ENCODE measurements at regions not wholly inside any gene's neighbourhood (a gene's known extent, or its start where the extent isn't known, plus 50 kb on each side); places are given as distances from the start of the nearest gene placed in this dataset.
"Not testable (repeated sequence)": the region's sequence is repeated elsewhere in the genome, so short reads cannot be mapped to it uniquely, and the experiment has no call there.

DNA sequence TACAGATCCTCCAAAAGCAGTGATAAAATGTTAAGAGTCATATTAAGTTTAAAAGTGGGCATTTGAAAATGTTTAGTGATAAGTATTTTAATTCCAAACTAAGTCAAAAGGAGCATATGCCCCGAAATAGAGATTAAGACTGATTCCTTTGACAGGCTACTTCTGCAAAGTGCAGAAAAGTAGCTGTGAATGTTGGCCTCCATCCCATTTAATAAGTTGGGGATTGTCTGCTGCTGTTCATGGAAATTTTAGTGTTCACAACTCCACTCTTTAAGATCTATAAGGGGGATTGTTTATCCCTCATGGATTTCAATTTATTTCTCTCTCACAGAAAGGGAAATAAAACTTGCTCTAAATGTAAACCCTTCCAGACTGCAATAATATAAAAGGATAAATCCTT lies 278.3 kb downstream of the KCTD12 start:
- DNase-seq, result no peak

DNA sequence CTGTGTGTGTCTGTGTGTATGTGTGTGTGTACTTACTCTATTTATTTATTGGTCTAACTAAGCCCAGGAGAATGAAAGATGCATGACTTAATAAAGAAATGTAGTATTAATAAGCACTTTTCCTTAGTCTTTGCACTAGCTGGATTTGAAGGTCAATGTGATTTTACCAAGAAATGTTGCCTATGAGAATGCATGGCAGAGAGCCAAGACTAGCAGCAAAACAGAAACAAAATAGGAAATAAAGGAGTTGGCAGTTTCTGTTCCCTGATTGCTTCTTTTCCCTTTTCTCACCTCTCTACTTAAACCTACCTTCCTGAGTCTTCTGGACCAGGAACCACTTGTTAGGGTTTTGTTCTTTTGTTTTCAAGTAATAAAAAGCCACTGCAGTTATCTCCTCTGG lies 286.1 kb downstream of the KCTD12 start:
- no peak for DNase-seq

DNA sequence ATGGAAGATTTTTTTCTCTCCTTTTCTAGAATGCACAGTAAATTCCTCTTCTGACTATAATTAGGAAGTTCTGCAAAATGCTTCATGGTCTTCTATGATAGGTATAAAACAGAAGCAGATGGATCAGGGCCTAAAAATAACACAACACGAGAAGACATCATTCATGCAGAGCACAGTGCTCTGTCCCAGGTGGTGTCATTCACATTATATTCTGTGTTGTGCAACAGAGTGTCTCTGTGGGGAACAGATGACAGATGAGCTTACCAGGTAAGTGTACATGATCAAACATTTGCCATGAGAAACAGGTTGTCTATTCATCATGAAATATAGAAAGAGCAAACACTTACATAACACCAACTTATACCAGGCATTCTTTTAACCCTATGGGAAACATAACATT lies 288.3 kb downstream of the KCTD12 start:
- DNase-seq, result no peak

- no peak for DNase-seq
Observed at GRCh38 chr13:76596216-76596615, 290.0 kb downstream of the KCTD12 start.

GRCh38 chr13:76594435-76594834 lies 291.8 kb downstream of the KCTD12 start:
- no peak for DNase-seq

- DNase-seq, result no peak
Observed at GRCh38 chr13:76586842-76587241, 299.4 kb downstream of the KCTD12 start.

GRCh38 chr13:76579701-76580100 lies 306.5 kb downstream of the KCTD12 start:
- DNase-seq, result no peak

GRCh38 chr13:76575634-76576033 lies 310.6 kb downstream of the KCTD12 start:
- not testable (repeated sequence) for DNase-seq

DNA sequence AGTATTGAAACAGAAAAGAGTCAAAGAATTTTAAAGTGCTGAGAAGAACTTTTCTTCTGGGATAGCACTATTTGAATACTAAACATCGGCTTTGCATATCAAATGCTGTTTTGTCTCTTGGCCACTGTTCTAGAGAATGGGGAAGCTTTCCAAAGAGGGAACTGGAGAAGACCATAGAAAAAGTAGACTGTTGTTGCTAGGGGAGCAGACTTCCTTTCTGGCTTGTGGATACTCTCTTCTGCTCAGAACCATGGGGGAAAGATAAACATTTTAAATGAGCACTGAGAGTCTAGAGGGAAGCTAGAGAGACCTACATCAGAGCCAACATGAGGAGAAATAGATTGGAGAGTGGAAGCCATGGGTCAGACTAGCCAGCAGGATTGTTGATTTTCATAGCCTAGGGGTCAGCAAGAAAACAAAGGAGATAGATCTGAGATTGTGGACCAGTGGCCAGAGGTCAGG lies 315.7 kb downstream of the KCTD12 start:
- DNase-seq, result no peak

DNA sequence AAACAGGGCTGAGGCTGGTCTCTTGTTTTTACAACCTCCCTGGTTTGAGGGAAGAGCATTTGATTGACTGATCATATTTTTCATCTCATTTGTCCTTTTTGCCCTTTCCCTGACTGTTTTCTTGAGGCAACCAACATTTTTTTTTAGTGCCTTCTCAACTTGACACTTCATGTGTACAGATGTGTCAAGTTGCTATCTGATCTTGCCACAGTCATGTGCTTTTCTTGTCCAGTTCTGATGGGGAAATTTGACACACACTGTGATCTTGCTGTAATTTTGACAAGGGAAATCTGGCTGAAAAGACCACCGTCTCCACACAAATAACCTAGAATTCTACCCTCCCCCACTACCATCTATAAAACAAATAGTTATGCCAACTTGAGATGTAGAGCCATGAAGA lies 329.6 kb downstream of the KCTD12 start:
- no peak for DNase-seq

GRCh38 chr13:76552807-76553206 lies 333.4 kb downstream of the KCTD12 start:
- no peak for DNase-seq

DNA sequence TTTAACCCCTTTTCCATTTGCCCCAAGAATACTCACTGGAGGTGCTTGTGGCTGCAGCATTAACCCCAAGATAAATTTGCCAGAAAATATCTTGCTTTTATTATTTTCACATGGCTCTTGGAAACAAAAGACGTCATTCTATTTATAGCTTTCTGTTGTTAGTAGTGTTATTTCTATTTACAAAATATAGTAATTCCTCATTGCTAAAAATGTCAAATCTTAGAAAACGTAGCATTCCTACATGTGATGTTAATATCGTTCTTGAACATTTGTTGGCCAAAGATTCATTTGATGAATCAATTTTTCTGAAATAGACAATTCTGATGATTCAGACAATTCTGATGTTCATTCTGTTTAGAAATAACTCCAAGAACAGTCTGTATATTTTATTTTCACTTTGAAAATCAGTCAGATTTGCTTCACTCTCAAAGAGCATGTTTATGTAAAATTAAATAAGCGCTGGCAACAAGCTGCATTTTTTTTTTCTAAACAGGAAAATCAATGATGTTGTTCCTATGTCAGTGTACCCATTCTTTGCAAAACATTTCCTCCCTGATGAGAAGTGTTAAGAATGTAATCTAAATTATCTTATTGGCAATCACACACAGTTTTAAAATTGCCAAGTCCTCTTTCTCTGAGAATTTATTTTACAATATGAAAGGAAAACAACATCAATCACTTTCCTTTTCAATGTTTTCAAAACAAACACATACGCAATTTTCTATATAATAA lies 334.0 kb downstream of the KCTD12 start:
- no peak for DNase-seq

GRCh38 chr13:76542176-76542575 lies 344.0 kb downstream of the KCTD12 start:
- DNase-seq, result no peak

GRCh38 chr13:76538004-76538403 lies 348.2 kb downstream of the KCTD12 start:
- no peak for DNase-seq

DNA sequence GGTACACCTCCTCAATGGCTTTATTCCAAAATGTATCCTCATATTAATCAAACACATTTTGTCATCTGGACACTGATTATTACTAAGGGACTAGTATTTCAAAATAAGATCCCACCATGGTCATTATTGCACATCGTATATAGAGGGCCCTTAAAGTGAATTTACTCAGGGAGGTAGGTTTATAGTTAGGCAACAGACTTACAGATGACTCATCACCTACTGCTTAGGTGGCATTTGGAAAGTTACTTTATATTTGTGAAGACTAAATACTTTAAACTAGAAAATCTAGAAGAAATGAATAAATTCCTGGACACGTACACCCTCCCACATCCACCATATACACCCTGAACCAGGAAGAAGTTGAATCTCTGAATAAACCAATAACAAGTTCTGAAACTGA lies 353.0 kb downstream of the KCTD12 start:
- no peak for DNase-seq

DNA sequence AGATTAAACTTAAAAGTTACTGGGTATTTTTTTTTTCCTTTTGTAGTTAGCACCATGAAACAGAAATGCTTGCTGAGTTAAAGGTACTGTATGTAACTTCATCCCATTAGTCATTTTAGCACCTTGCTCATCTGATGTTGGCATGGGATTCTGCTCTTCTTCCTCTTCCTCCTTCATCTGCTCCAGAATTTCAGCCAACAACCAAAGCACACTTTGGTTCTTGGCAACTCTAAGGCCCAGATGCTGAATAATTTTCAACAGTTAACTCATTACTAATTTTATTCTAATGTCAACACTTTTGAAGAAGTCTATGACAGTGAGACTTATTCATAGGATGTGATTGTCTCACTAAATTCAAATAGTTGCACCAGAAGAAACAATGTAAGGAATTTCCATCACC lies 359.2 kb downstream of the KCTD12 start:
- no peak for DNase-seq

- DNase-seq, result no peak
Observed at GRCh38 chr13:76523740-76524340, 362.4 kb downstream of the KCTD12 start.

- no peak for DNase-seq
Observed at GRCh38 chr13:76522083-76522755, 364.0 kb downstream of the KCTD12 start.

GRCh38 chr13:76519685-76520084 lies 366.5 kb downstream of the KCTD12 start:
- DNase-seq, result no peak

- DNase-seq, result no peak
Observed at GRCh38 chr13:76516586-76516985, 369.6 kb downstream of the KCTD12 start.

DNA sequence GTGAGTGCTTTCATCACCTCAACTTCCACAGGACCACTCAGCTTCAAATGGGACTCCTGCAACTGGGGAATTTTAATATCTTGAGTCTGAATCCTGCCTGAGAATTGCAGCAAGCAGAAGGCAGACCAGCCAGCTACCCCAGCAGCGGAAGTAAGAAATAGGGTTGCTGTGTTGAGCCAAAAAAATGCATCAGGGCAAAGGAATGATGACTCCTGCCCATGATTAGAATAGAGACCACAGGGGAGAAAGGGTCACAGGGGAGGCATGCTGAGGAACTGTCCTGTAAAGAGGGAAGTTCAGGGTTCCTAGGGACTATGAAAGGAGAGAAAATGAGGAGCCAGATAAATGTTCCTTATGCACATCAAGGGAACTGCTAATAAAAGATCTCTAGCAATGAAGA lies 370.2 kb downstream of the KCTD12 start:
- no peak for DNase-seq

- no peak for DNase-seq
Observed at GRCh38 chr13:76512721-76513145, 373.5 kb downstream of the KCTD12 start.

- DNase-seq, result no peak
Observed at GRCh38 chr13:76505437-76505836, 380.8 kb downstream of the KCTD12 start.

- no peak for DNase-seq
Observed at GRCh38 chr13:76503766-76504165, 382.4 kb downstream of the KCTD12 start.
